ENCODE measurements at regions not wholly inside any gene's neighbourhood (a gene's known extent, or its start where the extent isn't known, plus 50 kb on each side); places are given as distances from the start of the nearest gene placed in this dataset.

- no peaks in the 10 kb centered on the region for H3K36me3 ChIP-seq (ENCODE audit: control insufficient read depth in 2 of 2, insufficient read depth in 2 of 2, low read length in 1 of 2)
- FAIRE-seq (no peak), DNase-seq (ENCODE audit: low read depth, low spot score) (no peak), ATAC-seq (peak; percentile 65)
- H3K9ac ChIP-seq (ENCODE audit: control insufficient read depth, insufficient read depth, low read length) = no peak overlapping the region
- no peak overlapping the region for H2AFZ ChIP-seq (ENCODE audit: control insufficient read depth, low read depth, low read length)
- ChIA-PET CTCF (interaction anchor here (0.7 to 2.7 kb wide), 4 partner anchors 20 to 824 kb away, joined by 3 to 13 read pairs (median 4); no protein-coding TSS in a partner anchor), POLR2A (no interaction called here), RAD21 (ENCODE audit: unreplicated experiment) (interaction anchor here (0.8 kb wide), 1 partner anchor 8 kb away, joined by 3 read pairs; no protein-coding TSS in a partner anchor), SMC1A (ENCODE audit: uncharacterized antibody, unreplicated experiment) (interaction anchor here (0.5 to 1.0 kb wide), 3 partner anchors 34 to 823 kb away, joined by 3 to 4 read pairs (median 3); no protein-coding TSS in a partner anchor)
- intact Hi-C loops (cut with micrococcal nuclease; ENCODE audit: unreplicated experiment) (loop anchor here (2.0 to 5.0 kb wide), 2 partner anchors 239 to 824 kb away; no protein-coding TSS in a partner anchor), in situ Hi-C loops (cut with MboI) (loop anchor here (25.0 kb wide), 1 partner anchor 834 kb away; no protein-coding TSS in a partner anchor)
- no peak overlapping the region for H3K4me3 ChIP-seq
- H3K27me3 ChIP-seq (replicated peaks in 1 of 2; ENCODE audit: control insufficient read depth in 2 of 2, insufficient read depth in 2 of 2, low read length in 1 of 2) = no peaks in the 10 kb centered on the region
- no peaks in the 10 kb centered on the region for H4K20me1 ChIP-seq (ENCODE audit: control insufficient read depth, insufficient read depth)
- WGBS (ENCODE audit: insufficient coverage, insufficient replicate concordance, low lambda C conversion rate, missing lambda C conversion rate) = 34% methylated on average over 3 of the region's 3 CpGs
- BruUV-seq (replicated peaks) = no TSS peak
- no peak overlapping the region for H3K27ac ChIP-seq (ENCODE audit: control insufficient read depth, insufficient read depth)
- H3K4me2 ChIP-seq (ENCODE audit: control insufficient read depth, insufficient read depth) = no peak overlapping the region
- H3K9me3 ChIP-seq (replicated peaks; ENCODE audit: control insufficient read depth, insufficient read depth, low read length) = no peaks in the 10 kb centered on the region
- TF ChIP-seq, protein P1, sequence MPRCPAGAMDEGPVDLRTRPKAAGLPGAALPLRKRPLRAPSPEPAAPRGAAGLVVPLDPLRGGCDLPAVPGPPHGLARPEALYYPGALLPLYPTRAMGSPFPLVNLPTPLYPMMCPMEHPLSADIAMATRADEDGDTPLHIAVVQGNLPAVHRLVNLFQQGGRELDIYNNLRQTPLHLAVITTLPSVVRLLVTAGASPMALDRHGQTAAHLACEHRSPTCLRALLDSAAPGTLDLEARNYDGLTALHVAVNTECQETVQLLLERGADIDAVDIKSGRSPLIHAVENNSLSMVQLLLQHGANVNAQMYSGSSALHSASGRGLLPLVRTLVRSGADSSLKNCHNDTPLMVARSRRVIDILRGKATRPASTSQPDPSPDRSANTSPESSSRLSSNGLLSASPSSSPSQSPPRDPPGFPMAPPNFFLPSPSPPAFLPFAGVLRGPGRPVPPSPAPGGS (IDR thresholded peaks at IDR 0.05; ENCODE audit: borderline replicate concordance, insufficient read depth, low read depth, low read length, poor library complexity, severe bottlenecking) = no peak
- peak; percentile 33; the same call in 1 of the 2 replicates for TF ChIP-seq SMC3 (IDR thresholded peaks at IDR 0.05; ENCODE audit: borderline replicate concordance, low read length)
- peak; percentile 59 for TF ChIP-seq RAD21 (IDR thresholded peaks at IDR 0.05; ENCODE audit: insufficient read depth, low read depth, low read length)
- TF ChIP-seq, protein P2, sequence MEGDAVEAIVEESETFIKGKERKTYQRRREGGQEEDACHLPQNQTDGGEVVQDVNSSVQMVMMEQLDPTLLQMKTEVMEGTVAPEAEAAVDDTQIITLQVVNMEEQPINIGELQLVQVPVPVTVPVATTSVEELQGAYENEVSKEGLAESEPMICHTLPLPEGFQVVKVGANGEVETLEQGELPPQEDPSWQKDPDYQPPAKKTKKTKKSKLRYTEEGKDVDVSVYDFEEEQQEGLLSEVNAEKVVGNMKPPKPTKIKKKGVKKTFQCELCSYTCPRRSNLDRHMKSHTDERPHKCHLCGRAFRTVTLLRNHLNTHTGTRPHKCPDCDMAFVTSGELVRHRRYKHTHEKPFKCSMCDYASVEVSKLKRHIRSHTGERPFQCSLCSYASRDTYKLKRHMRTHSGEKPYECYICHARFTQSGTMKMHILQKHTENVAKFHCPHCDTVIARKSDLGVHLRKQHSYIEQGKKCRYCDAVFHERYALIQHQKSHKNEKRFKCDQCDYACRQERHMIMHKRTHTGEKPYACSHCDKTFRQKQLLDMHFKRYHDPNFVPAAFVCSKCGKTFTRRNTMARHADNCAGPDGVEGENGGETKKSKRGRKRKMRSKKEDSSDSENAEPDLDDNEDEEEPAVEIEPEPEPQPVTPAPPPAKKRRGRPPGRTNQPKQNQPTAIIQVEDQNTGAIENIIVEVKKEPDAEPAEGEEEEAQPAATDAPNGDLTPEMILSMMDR (IDR thresholded peaks at IDR 0.05 in 2 of 3, conservative IDR thresholded peaks at IDR 0.05 in 1 of 3; ENCODE audit: control insufficient read depth in 2 of 3, extremely low read depth in 1 of 3, insufficient read depth in 1 of 3, low read depth in 3 of 3, low read length in 3 of 3) = peak in 2 of 3 experiments; percentile 12 to 46; a peak in 2 of 6 replicates
- TF ChIP-seq HSF1 (IDR thresholded peaks at IDR 0.05; ENCODE audit: low read depth, low read length) = no peak
- no peaks in the 10 kb centered on the region for H3K4me1 ChIP-seq (ENCODE audit: control insufficient read depth, insufficient read depth, low read length)
- no peaks in the 10 kb centered on the region for H3K79me2 ChIP-seq (ENCODE audit: control insufficient read depth, insufficient read depth, low read length)
These were observed 128.5 kb downstream of the ANKRD7 start for GRCh38 chr7:118352867-118353453.
